OCI-LY3 (cell line): ENCODE measurements at regions not wholly inside any gene's neighbourhood (a gene's known extent, or its start where the extent isn't known, plus 50 kb on each side); places are given as distances from the start of the nearest gene placed in this dataset.

Experiments used
- EZH2phosphoT487 ChIP-seq: fragments of 200-600 bp; shearing (Covaris generic); IDR thresholded peaks from 2 replicates; pipeline ENCODE4 v1.6.1; 2018; ENCODE audit warnings: antibody characterized with exemption, mixed run types, low read depth
- TF ChIP-seq, protein P1 (sequence below): fragments of 200-600, 300-600 bp; sonication (generic); IDR thresholded peaks from 2 replicates; pipeline ENCODE4 v1.5.1; 2014; ENCODE audit warnings: antibody characterized with exemption, low read length, low read depth

GRCh38 chr1:212553676-212554075 lies 54.9 kb upstream of the ATF3 start:
- TF ChIP-seq, protein P1, sequence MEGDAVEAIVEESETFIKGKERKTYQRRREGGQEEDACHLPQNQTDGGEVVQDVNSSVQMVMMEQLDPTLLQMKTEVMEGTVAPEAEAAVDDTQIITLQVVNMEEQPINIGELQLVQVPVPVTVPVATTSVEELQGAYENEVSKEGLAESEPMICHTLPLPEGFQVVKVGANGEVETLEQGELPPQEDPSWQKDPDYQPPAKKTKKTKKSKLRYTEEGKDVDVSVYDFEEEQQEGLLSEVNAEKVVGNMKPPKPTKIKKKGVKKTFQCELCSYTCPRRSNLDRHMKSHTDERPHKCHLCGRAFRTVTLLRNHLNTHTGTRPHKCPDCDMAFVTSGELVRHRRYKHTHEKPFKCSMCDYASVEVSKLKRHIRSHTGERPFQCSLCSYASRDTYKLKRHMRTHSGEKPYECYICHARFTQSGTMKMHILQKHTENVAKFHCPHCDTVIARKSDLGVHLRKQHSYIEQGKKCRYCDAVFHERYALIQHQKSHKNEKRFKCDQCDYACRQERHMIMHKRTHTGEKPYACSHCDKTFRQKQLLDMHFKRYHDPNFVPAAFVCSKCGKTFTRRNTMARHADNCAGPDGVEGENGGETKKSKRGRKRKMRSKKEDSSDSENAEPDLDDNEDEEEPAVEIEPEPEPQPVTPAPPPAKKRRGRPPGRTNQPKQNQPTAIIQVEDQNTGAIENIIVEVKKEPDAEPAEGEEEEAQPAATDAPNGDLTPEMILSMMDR, result no peak
- TF ChIP-seq EZH2phosphoT487, result no peak
